Activated naive CD4-positive, alpha-beta T cell treated with Interleukin-2 at 50 U/mL for 16 hours (primary cell): ENCODE measurements at regions not wholly inside any gene's neighbourhood (a gene's known extent, or its start where the extent isn't known, plus 50 kb on each side); places are given as distances from the start of the nearest gene placed in this dataset.

Experiments
- DNase-seq: peaks from one replicate; pipeline ENCODE4 v3.0.0-alpha.2; 2020

GRCh38 chr1:224850446-224850845 is 79.0 kb upstream of the DNAH14 start:
- no peak for DNase-seq

GRCh38 chr1:224851210-224851847 is 78.1 kb upstream of the DNAH14 start:
- DNase-seq: peak; percentile 55

DNA sequence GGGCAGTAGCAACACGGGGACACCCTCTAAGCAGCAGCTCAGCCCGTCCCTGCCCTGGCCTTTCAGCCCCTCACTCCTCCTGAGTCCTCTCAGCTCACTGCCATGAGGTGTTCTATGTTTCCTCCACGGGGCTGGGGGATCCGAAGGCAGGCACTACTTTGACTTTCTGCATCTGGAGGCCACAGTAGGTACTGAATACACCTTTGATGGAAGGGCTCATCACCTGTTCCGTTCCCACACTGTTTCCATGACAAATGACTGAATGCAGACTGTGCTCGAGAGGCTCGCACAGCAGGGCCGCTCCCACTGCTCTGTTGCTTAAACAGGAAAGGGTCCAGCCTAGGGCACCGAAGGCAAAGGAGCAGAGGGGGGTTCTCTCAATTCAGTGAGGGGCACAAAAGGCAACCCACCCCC is 77.6 kb upstream of the DNAH14 start:
- no peak for DNase-seq

DNA sequence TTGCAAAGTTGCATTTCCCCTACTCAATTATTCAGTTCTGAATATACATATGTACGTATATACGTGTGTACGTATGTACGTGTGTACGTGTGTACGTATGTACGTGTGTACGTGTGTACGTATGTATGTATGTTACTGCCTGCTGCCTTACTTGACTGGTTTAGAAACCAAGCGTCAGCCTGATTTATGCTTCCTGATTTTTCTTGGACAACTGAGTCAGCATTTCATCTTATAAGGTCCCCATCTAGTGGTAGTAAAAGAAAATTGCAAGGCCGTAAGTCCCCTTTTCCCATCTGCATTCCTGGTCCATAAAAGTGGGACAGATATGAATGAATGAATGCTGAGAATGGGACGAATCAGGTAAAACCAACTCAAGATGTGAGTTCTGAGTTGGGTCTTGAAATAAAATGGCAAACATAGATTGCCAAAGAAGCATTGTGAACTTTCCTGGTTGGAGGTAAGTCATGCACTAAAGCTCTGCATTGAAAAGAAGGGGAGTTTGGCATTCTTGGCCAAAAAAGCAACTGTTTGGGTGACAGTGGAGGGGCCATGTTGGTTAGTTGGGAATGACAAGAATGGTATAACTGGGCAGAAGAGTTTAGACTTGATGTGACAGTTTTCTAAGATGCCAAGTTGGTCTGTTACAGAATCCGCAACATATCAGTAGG is 76.4 kb upstream of the DNAH14 start:
- DNase-seq: no peak

- no peak for DNase-seq
These were observed 72.5 kb upstream of the DNAH14 start for GRCh38 chr1:224856973-224857372.

DNA sequence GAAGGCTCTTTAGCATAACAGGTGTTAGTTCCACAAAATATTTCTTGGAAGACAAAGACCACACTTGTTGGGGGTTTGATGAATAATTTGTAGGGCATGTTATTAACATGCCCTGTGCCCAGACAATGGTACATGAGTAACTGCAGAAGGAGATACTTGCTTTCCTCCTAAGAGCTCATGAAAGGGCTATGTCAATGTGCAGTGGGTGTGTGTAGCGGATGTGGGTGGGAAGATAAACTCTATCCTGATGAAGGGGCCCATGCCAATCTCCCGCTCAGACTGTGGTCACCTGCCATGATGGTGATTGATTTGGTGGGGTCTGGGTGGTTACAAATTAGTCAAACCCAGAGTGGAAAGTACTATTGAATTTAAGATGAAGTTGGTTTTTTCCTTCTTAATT is 69.8 kb upstream of the DNAH14 start:
- no peak for DNase-seq

- DNase-seq: no peak
These were observed 68.8 kb upstream of the DNAH14 start for GRCh38 chr1:224860488-224861338.

- DNase-seq: no peak
These were observed 68.1 kb upstream of the DNAH14 start for GRCh38 chr1:224861339-224861716.

DNA sequence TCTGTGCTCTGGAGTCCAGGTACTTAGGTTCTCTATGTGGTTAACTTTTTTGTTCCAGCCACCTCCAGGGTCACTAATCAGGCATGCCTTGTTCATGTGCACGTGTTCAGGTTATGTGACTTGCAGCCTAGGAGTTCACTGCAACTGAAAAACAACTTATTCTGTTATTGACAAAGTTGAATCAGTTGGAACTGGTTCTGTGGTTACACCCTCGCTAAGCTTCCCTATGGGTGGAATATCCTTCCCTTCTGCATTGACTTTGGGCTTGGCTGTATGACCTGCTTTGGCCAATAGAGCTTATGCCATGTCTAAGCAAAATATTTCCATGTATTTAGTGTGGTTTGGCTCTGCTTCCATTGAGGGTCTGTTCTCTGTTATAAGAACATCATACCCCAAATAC is 66.0 kb upstream of the DNAH14 start:
- no peak for DNase-seq

DNA sequence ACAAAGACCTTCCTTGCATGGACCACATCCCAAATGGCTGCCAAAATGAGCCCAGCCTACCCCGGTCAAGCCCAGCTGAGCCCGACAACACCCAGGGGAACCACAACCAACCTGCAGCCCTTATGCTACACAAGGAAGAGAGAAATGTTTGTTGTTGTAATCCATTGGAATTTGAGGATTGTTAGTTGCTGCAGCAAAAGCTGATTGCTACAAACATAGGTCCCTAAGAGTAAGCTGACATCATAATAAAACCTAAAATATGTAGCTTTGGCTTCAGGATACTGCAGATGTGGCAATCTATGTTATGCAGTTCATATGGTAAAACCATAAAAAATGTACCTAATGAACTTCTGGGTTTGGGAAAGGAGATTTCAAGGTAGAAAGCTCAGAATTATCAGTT is 65.5 kb upstream of the DNAH14 start:
- DNase-seq: no peak

DNA sequence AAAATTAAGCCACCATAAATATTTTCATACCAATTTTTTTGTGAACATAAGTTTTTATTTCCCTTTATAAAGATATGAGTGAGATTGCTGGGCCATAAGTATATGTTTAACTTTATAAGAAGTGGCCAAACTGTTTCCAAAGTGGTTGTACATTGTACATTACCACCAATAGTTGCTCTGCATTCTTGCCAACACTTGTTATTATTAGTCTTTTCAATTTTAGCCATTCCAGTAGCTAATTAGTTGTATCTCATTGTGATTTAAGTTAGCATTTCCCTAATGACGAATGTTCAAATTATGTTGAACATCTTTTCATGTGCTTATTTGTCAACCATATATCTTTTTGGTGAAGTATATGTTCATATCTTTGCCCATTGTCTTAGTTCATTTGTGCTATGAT is 64.0 kb upstream of the DNAH14 start:
- DNase-seq: no peak

GRCh38 chr1:224866940-224867339 is 62.5 kb upstream of the DNAH14 start:
- no peak for DNase-seq

GRCh38 chr1:224867715-224868114 is 61.8 kb upstream of the DNAH14 start:
- no peak for DNase-seq

DNA sequence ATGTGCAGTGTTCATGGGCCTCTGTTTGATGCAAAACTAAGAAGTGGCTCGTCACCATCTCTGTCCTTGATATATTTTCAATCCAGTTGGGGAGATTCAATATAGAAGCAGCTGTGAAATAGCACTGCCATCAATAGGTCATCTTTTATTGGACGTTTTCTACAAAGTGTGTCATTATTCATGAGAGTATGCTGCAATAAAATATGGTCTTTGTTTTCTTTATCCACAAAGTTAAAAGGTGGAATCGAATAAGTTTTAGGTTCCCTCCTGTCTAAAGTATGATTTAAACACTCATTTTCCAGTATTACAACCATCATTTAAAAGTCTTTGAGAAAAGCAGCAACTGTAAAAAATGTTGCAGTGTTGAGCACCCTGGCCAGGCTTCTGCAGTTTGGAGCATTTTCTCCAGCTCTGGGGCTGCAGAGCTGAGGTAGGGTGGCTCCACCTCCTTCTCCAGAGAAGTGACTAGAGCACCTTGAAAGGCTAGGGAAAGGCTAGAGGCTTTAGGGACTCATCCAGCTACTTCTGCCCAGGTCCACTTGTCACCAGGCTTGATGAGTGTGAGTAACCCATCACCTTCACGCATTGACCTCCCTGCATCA is 56.5 kb upstream of the DNAH14 start:
- DNase-seq: no peak

GRCh38 chr1:224873434-224874369 is 55.8 kb upstream of the DNAH14 start:
- no peak for DNase-seq

DNA sequence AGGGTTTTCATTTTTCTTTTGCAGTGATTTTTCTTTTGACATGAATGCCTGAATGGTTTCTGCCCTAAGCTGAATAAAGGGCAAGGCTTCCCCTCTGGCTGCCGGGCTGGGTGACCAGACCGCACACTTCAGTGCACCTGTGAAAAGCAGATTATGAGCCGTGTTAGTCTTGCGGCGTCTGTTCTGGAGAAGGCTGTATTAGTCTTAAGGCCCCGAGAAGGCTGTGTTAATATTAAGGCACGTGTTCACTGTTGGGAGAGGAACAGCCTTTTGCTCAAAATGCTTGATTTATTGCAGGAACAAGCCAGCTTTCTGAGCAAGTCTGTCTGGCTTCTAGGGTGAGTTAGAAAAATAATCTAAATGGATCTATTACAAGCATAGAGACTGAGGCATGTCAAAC is 54.7 kb upstream of the DNAH14 start:
- no peak for DNase-seq

GRCh38 chr1:224879162-224879803 is 50.2 kb upstream of the DNAH14 start:
- no peak for DNase-seq
